ENCODE measurements at regions not wholly inside any gene's neighbourhood (a gene's known extent, or its start where the extent isn't known, plus 50 kb on each side); places are given as distances from the start of the nearest gene placed in this dataset.

- no peaks in the 10 kb centered on the region for H3K27me3 ChIP-seq (ENCODE audit: control insufficient read depth in 1 of 2, insufficient read depth in 2 of 2, low read length in 2 of 2)
- no peaks in the 10 kb centered on the region for H3K36me3 ChIP-seq (ENCODE audit: control insufficient read depth in 2 of 2, insufficient read depth in 2 of 2, low read length in 2 of 2)
- H3K4me3 ChIP-seq (ENCODE audit: low read length in 2 of 2), result no peak overlapping the region
- H3K4me1 ChIP-seq (ENCODE audit: control insufficient read depth, insufficient read depth, low read length), result no peaks in the 10 kb centered on the region
- H3K9ac ChIP-seq (ENCODE audit: low read length in 2 of 2), result no peak overlapping the region
- no peak overlapping the region for H3K27ac ChIP-seq (ENCODE audit: low read length)
- H3K9me3 ChIP-seq (ENCODE audit: control insufficient read depth in 2 of 2, low read length in 2 of 2), result peaks cover 0 to 4% of the 10 kb centered on the region in 2 donors
Measured at GRCh38 chr3:145820170-145820569, 340.8 kb downstream of the PLOD2 start.

- Histone ChIP-seq H3K36me3 (ENCODE audit: control insufficient read depth in 2 of 2, insufficient read depth in 2 of 2, low read length in 2 of 2) (no peaks in the 10 kb centered on the region), H3K9me3 (ENCODE audit: control insufficient read depth in 2 of 2, low read length in 2 of 2) (no peaks in the 10 kb centered on the region), H3K4me1 (ENCODE audit: control insufficient read depth, insufficient read depth, low read length) (no peaks in the 10 kb centered on the region), H3K27ac (ENCODE audit: low read length) (no peak overlapping the region), H3K27me3 (ENCODE audit: control insufficient read depth in 1 of 2, insufficient read depth in 2 of 2, low read length in 2 of 2) (no peaks in the 10 kb centered on the region), H3K9ac (ENCODE audit: low read length in 2 of 2) (no peak overlapping the region), H3K4me3 (ENCODE audit: low read length in 2 of 2) (no peak overlapping the region)
Measured at GRCh38 chr3:145842294-145842902, 318.6 kb downstream of the PLOD2 start.

- Histone ChIP-seq H3K9me3 (ENCODE audit: control insufficient read depth in 2 of 2, low read length in 2 of 2) (no peaks in the 10 kb centered on the region), H3K27ac (ENCODE audit: low read length) (no peak overlapping the region), H3K9ac (ENCODE audit: low read length in 2 of 2) (no peak overlapping the region), H3K36me3 (ENCODE audit: control insufficient read depth in 2 of 2, insufficient read depth in 2 of 2, low read length in 2 of 2) (no peaks in the 10 kb centered on the region), H3K27me3 (ENCODE audit: control insufficient read depth in 1 of 2, insufficient read depth in 2 of 2, low read length in 2 of 2) (no peaks in the 10 kb centered on the region), H3K4me1 (ENCODE audit: control insufficient read depth, insufficient read depth, low read length) (no peaks in the 10 kb centered on the region), H3K4me3 (ENCODE audit: low read length in 2 of 2) (no peak overlapping the region)
Measured at GRCh38 chr3:145843561-145843960, 317.4 kb downstream of the PLOD2 start.

GRCh38 chr3:145849115-145849514 lies 311.9 kb downstream of the PLOD2 start:
- Histone ChIP-seq H3K36me3 (ENCODE audit: control insufficient read depth in 2 of 2, insufficient read depth in 2 of 2, low read length in 2 of 2) (no peaks in the 10 kb centered on the region), H3K27me3 (ENCODE audit: control insufficient read depth in 1 of 2, insufficient read depth in 2 of 2, low read length in 2 of 2) (no peaks in the 10 kb centered on the region), H3K4me3 (ENCODE audit: low read length in 2 of 2) (no peak overlapping the region), H3K9ac (ENCODE audit: low read length in 2 of 2) (no peak overlapping the region), H3K27ac (ENCODE audit: low read length) (no peak overlapping the region), H3K9me3 (ENCODE audit: control insufficient read depth in 2 of 2, low read length in 2 of 2) (no peaks in the 10 kb centered on the region), H3K4me1 (ENCODE audit: control insufficient read depth, insufficient read depth, low read length) (no peaks in the 10 kb centered on the region)

- H3K27me3 ChIP-seq (ENCODE audit: control insufficient read depth in 1 of 2, insufficient read depth in 2 of 2, low read length in 2 of 2), result no peaks in the 10 kb centered on the region
- no peaks in the 10 kb centered on the region for H3K9me3 ChIP-seq (ENCODE audit: control insufficient read depth in 2 of 2, low read length in 2 of 2)
- no peak overlapping the region for H3K4me3 ChIP-seq (ENCODE audit: low read length in 2 of 2)
- no peaks in the 10 kb centered on the region for H3K36me3 ChIP-seq (ENCODE audit: control insufficient read depth in 2 of 2, insufficient read depth in 2 of 2, low read length in 2 of 2)
- no peaks in the 10 kb centered on the region for H3K4me1 ChIP-seq (ENCODE audit: control insufficient read depth, insufficient read depth, low read length)
- no peak overlapping the region for H3K9ac ChIP-seq (ENCODE audit: low read length in 2 of 2)
- no peak overlapping the region for H3K27ac ChIP-seq (ENCODE audit: low read length)
Measured at GRCh38 chr3:145854499-145854898, 306.5 kb downstream of the PLOD2 start.

- no peak overlapping the region for H3K4me3 ChIP-seq (ENCODE audit: low read length in 2 of 2)
- H3K27ac ChIP-seq (ENCODE audit: low read length), result no peak overlapping the region
- H3K9me3 ChIP-seq (ENCODE audit: control insufficient read depth in 2 of 2, low read length in 2 of 2), result no peaks in the 10 kb centered on the region
- no peak overlapping the region for H3K9ac ChIP-seq (ENCODE audit: low read length in 2 of 2)
- no peaks in the 10 kb centered on the region for H3K27me3 ChIP-seq (ENCODE audit: control insufficient read depth in 1 of 2, insufficient read depth in 2 of 2, low read length in 2 of 2)
- no peaks in the 10 kb centered on the region for H3K4me1 ChIP-seq (ENCODE audit: control insufficient read depth, insufficient read depth, low read length)
- no peaks in the 10 kb centered on the region for H3K36me3 ChIP-seq (ENCODE audit: control insufficient read depth in 2 of 2, insufficient read depth in 2 of 2, low read length in 2 of 2)
Measured at GRCh38 chr3:145857956-145858355, 303.0 kb downstream of the PLOD2 start.

GRCh38 chr3:145864336-145864735 lies 296.6 kb downstream of the PLOD2 start:
- Histone ChIP-seq H3K9me3 (ENCODE audit: control insufficient read depth in 2 of 2, low read length in 2 of 2) (no peaks in the 10 kb centered on the region), H3K36me3 (ENCODE audit: control insufficient read depth in 2 of 2, insufficient read depth in 2 of 2, low read length in 2 of 2) (no peaks in the 10 kb centered on the region), H3K27ac (ENCODE audit: low read length) (no peak overlapping the region), H3K4me1 (ENCODE audit: control insufficient read depth, insufficient read depth, low read length) (no peaks in the 10 kb centered on the region), H3K4me3 (ENCODE audit: low read length in 2 of 2) (no peak overlapping the region), H3K27me3 (ENCODE audit: control insufficient read depth in 1 of 2, insufficient read depth in 2 of 2, low read length in 2 of 2) (no peaks in the 10 kb centered on the region), H3K9ac (ENCODE audit: low read length in 2 of 2) (no peak overlapping the region)

GRCh38 chr3:145865399-145866018 lies 295.5 kb downstream of the PLOD2 start:
- no peaks in the 10 kb centered on the region for H3K4me1 ChIP-seq (ENCODE audit: control insufficient read depth, insufficient read depth, low read length)
- no peaks in the 10 kb centered on the region for H3K36me3 ChIP-seq (ENCODE audit: control insufficient read depth in 2 of 2, insufficient read depth in 2 of 2, low read length in 2 of 2)
- peak overlapping the region in 1 of 2 donors; percentile 22 for H3K4me3 ChIP-seq (ENCODE audit: low read length in 2 of 2)
- H3K9ac ChIP-seq (ENCODE audit: low read length in 2 of 2), result no peak overlapping the region
- H3K9me3 ChIP-seq (ENCODE audit: control insufficient read depth in 2 of 2, low read length in 2 of 2), result no peaks in the 10 kb centered on the region
- H3K27me3 ChIP-seq (ENCODE audit: control insufficient read depth in 1 of 2, insufficient read depth in 2 of 2, low read length in 2 of 2), result no peaks in the 10 kb centered on the region
- H3K27ac ChIP-seq (ENCODE audit: low read length), result no peak overlapping the region

GRCh38 chr3:145869958-145870357 lies 291.0 kb downstream of the PLOD2 start:
- Histone ChIP-seq H3K27me3 (ENCODE audit: control insufficient read depth in 1 of 2, insufficient read depth in 2 of 2, low read length in 2 of 2) (no peaks in the 10 kb centered on the region), H3K4me3 (ENCODE audit: low read length in 2 of 2) (no peak overlapping the region), H3K36me3 (ENCODE audit: control insufficient read depth in 2 of 2, insufficient read depth in 2 of 2, low read length in 2 of 2) (no peaks in the 10 kb centered on the region), H3K4me1 (ENCODE audit: control insufficient read depth, insufficient read depth, low read length) (no peaks in the 10 kb centered on the region), H3K9ac (ENCODE audit: low read length in 2 of 2) (no peak overlapping the region), H3K27ac (ENCODE audit: low read length) (no peak overlapping the region), H3K9me3 (ENCODE audit: control insufficient read depth in 2 of 2, low read length in 2 of 2) (no peaks in the 10 kb centered on the region)

GRCh38 chr3:145882436-145882835 lies 278.5 kb downstream of the PLOD2 start:
- H3K36me3 ChIP-seq (ENCODE audit: control insufficient read depth in 2 of 2, insufficient read depth in 2 of 2, low read length in 2 of 2), result no peaks in the 10 kb centered on the region
- no peak overlapping the region for H3K27ac ChIP-seq (ENCODE audit: low read length)
- no peaks in the 10 kb centered on the region for H3K9me3 ChIP-seq (ENCODE audit: control insufficient read depth in 2 of 2, low read length in 2 of 2)
- no peaks in the 10 kb centered on the region for H3K27me3 ChIP-seq (ENCODE audit: control insufficient read depth in 1 of 2, insufficient read depth in 2 of 2, low read length in 2 of 2)
- H3K4me1 ChIP-seq (ENCODE audit: control insufficient read depth, insufficient read depth, low read length), result no peaks in the 10 kb centered on the region
- no peak overlapping the region for H3K9ac ChIP-seq (ENCODE audit: low read length in 2 of 2)
- H3K4me3 ChIP-seq (ENCODE audit: low read length in 2 of 2), result no peak overlapping the region

- no peaks in the 10 kb centered on the region for H3K9me3 ChIP-seq (ENCODE audit: control insufficient read depth in 2 of 2, low read length in 2 of 2)
- no peak overlapping the region for H3K27ac ChIP-seq (ENCODE audit: low read length)
Measured at GRCh38 chr3:145889730-145890129, 271.3 kb downstream of the PLOD2 start.

More at GRCh38 chr3:145889730-145890129, 271.3 kb downstream of the PLOD2 start:
- no peak overlapping the region for H3K9ac ChIP-seq (ENCODE audit: low read length in 2 of 2)
- no peaks in the 10 kb centered on the region for H3K27me3 ChIP-seq (ENCODE audit: control insufficient read depth in 1 of 2, insufficient read depth in 2 of 2, low read length in 2 of 2)
- H3K36me3 ChIP-seq (ENCODE audit: control insufficient read depth in 2 of 2, insufficient read depth in 2 of 2, low read length in 2 of 2), result no peaks in the 10 kb centered on the region
- H3K4me3 ChIP-seq (ENCODE audit: low read length in 2 of 2), result no peak overlapping the region
- no peaks in the 10 kb centered on the region for H3K4me1 ChIP-seq (ENCODE audit: control insufficient read depth, insufficient read depth, low read length)

Data from stomach smooth muscle (tissue), 2 donors.